CD4-positive, alpha-beta T cell (primary cell): ENCODE measurements at regions not wholly inside any gene's neighbourhood (a gene's known extent, or its start where the extent isn't known, plus 50 kb on each side); places are given as distances from the start of the nearest gene placed in this dataset.
"Not testable (repeated sequence)": the region's sequence is repeated elsewhere in the genome, so short reads cannot be mapped to it uniquely, and the experiment has no call there.

ENCODE experiments used
- ATAC-seq: fragments of 200-7000 bp; cut with Tn5 transposase; one replicate; pipeline ENCODE4 v1.10.0; 2022; ENCODE audit warnings: mild to moderate bottlenecking; ENCODE audit not compliant: poor library complexity
- CTCF ChIA-PET: fragments of 350-600 bp; sonication (Branson Sonifier 250); formaldehyde crosslinking; loops from one replicate; lab custom pipeline; 2021; ENCODE audit warnings: antibody characterized with exemption, inconsistent platforms; lab: Charles Lee
- POLR2A ChIA-PET: fragments of 350-600 bp; sonication (Branson Sonifier 250); formaldehyde crosslinking; loops from one replicate; lab custom pipeline; 2021; ENCODE audit warnings: antibody characterized with exemption, inconsistent platforms; lab: Charles Lee
- DNase-seq, 14 experiments: peaks; one replicate each; pipeline ENCODE4 v3.0.0-alpha.2; 2013 to 2020; ENCODE audit warnings: mixed read lengths in 2 of 14
- H3K27ac ChIP-seq, 2 donors: one replicate each; pipeline versions ENCODE4 v1.5.1 to v1.7.0; 2013; ENCODE audit warnings: low read length in 2 of 2, low read depth in 1 of 2, mild to moderate bottlenecking in 1 of 2
- H3K27me3 ChIP-seq, 2 experiments: 1 replicate in 1 of 2; 2 replicates in 1 of 2; pipeline versions ENCODE4 v1.6.1 to v1.7.0; 2013; ENCODE audit warnings: low read length in 2 of 2, control low read depth in 1 of 2, mild to moderate bottlenecking in 1 of 2, moderate library complexity in 1 of 2; ENCODE audit not compliant: insufficient read depth in 2 of 2, control insufficient read depth in 1 of 2
- H3K36me3 ChIP-seq: one replicate; pipeline ENCODE4 v1.6.1; 2013; ENCODE audit warnings: low read length, control low read depth; ENCODE audit not compliant: insufficient read depth
- H3K4me1 ChIP-seq: one replicate; pipeline ENCODE4 v1.6.1; 2013; ENCODE audit warnings: low read length, control low read depth; ENCODE audit not compliant: insufficient read depth
- H3K4me3 ChIP-seq: one replicate; pipeline ENCODE4 v1.5.1; 2013; ENCODE audit warnings: mild to moderate bottlenecking, low read length, moderate library complexity
- H3K9me3 ChIP-seq, 2 experiments: 1 replicate in 1 of 2; 2 replicates in 1 of 2; pipeline versions ENCODE4 v1.6.1 to v1.7.0; 2013; ENCODE audit warnings: low read length in 2 of 2, mild to moderate bottlenecking in 2 of 2, control low read depth in 1 of 2, moderate library complexity in 1 of 2; ENCODE audit not compliant: control insufficient read depth in 1 of 2, insufficient read depth in 1 of 2
- H3K27ac Mint-ChIP-seq: one replicate; pipeline ENCODE4 v1.8.0; 2020; ENCODE audit warnings: mixed read lengths
- H3K27me3 Mint-ChIP-seq: one replicate; pipeline ENCODE4 v1.8.0; 2021; ENCODE audit warnings: mixed read lengths
- H3K36me3 Mint-ChIP-seq: one replicate; pipeline ENCODE4 v1.8.0; 2021; ENCODE audit warnings: low read depth, mixed read lengths
- H3K4me1 Mint-ChIP-seq: one replicate; pipeline ENCODE4 v1.8.0; 2021; ENCODE audit warnings: low read depth, mixed read lengths
- H3K4me3 Mint-ChIP-seq: one replicate; pipeline ENCODE4 v1.8.0; 2020; ENCODE audit warnings: mild to moderate bottlenecking, mixed read lengths
- H3K9me3 Mint-ChIP-seq: one replicate; pipeline ENCODE4 v1.8.0; 2020; ENCODE audit warnings: mixed read lengths
- CTCF ChIP-seq: fragments of 200-600 bp; IDR thresholded peaks from one replicate; pipeline ENCODE4 v1.8.0; 2022; ENCODE audit warnings: antibody characterized with exemption, mild to moderate bottlenecking
- intact Hi-C, 2 experiments: fragments of 100-400 bp; cut with DNase I in 1 of 2; cut with micrococcal nuclease in 1 of 2; formaldehyde crosslinking; loops; one replicate each; pipeline versions ENCODE4 v1.15.1 to v1.9.0; 2023 to 2025; cut with DNase I, micrococcal nuclease

GRCh38 chr2:222760301-222760897, 88.9 kb downstream of the MOGAT1 start:
- CTCF ChIA-PET = no interaction called here
- ATAC-seq = no peak
- POLR2A ChIA-PET = no interaction called here
- DNase-seq = no peak
- no peak overlapping the region for H3K27ac Mint-ChIP-seq
- H3K4me1 ChIP-seq = no peaks in the 10 kb centered on the region
- TF ChIP-seq CTCF = no peak
- no peaks in the 10 kb centered on the region for H3K9me3 Mint-ChIP-seq
- no peaks in the 10 kb centered on the region for H3K4me1 Mint-ChIP-seq
- H3K27ac ChIP-seq = no peak overlapping the region
- no peaks in the 10 kb centered on the region for H3K36me3 ChIP-seq
- no peaks in the 10 kb centered on the region for H3K27me3 Mint-ChIP-seq
- no peaks in the 10 kb centered on the region for H3K27me3 ChIP-seq
- no peaks in the 10 kb centered on the region for H3K9me3 ChIP-seq
- no peaks in the 10 kb centered on the region for H3K36me3 Mint-ChIP-seq
- intact Hi-C loops = no loop called here
- H3K4me3 Mint-ChIP-seq = no peak overlapping the region
- H3K4me3 ChIP-seq = no peak overlapping the region

GRCh38 chr2:222761888-222762287, 90.4 kb downstream of the MOGAT1 start:
- Mint-ChIP-seq H3K9me3 (no peaks in the 10 kb centered on the region), H3K36me3 (no peaks in the 10 kb centered on the region), H3K27me3 (no peaks in the 10 kb centered on the region), H3K27ac (no peak overlapping the region), H3K4me3 (no peak overlapping the region), H3K4me1 (no peaks in the 10 kb centered on the region)
- Histone ChIP-seq H3K4me3 (no peak overlapping the region), H3K27me3 (no peaks in the 10 kb centered on the region), H3K4me1 (no peaks in the 10 kb centered on the region), H3K27ac (no peak overlapping the region), H3K36me3 (no peaks in the 10 kb centered on the region), H3K9me3 (no peaks in the 10 kb centered on the region)
- ATAC-seq = no peak
- ChIA-PET CTCF (interaction anchor here (1.1 kb wide), 1 partner anchor 12 kb away, joined by 3 read pairs; no protein-coding TSS in a partner anchor), POLR2A (no interaction called here)
- intact Hi-C loops = no loop called here
- TF ChIP-seq CTCF = no peak
- no peak for DNase-seq

DNA sequence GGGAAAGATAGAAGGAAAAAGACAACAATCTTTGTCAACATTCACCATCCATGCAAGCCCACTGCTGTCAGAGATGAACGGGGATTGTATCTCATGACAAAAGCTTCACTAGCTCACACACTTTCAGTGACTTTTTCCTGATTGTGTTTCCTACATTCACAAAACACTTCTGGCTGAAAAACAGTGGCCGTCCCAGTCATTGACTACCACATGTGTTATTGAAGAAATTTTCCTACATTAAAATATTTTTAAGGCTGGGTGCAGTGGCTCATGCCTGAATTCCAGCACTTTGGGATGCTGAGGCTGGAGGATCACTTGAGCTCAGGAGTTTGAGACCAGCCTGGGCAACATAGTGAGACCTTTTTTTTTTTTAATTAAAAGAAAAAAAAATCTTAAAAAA, 90.9 kb downstream of the MOGAT1 start:
- Histone ChIP-seq H3K4me1 (no peaks in the 10 kb centered on the region), H3K9me3 (no peaks in the 10 kb centered on the region), H3K4me3 (no peak overlapping the region), H3K27ac (no peak overlapping the region), H3K27me3 (no peaks in the 10 kb centered on the region), H3K36me3 (no peaks in the 10 kb centered on the region)
- Mint-ChIP-seq H3K27me3 (no peaks in the 10 kb centered on the region), H3K9me3 (no peaks in the 10 kb centered on the region), H3K36me3 (no peaks in the 10 kb centered on the region), H3K4me3 (no peak overlapping the region), H3K4me1 (no peaks in the 10 kb centered on the region), H3K27ac (no peak overlapping the region)
- ChIA-PET CTCF (interaction anchor here (1.1 kb wide), 1 partner anchor 13 kb away, joined by 3 read pairs; no protein-coding TSS in a partner anchor), POLR2A (no interaction called here)
- no peak for TF ChIP-seq CTCF
- no peak for DNase-seq
- intact Hi-C loops = no loop called here
- no peak for ATAC-seq

DNA sequence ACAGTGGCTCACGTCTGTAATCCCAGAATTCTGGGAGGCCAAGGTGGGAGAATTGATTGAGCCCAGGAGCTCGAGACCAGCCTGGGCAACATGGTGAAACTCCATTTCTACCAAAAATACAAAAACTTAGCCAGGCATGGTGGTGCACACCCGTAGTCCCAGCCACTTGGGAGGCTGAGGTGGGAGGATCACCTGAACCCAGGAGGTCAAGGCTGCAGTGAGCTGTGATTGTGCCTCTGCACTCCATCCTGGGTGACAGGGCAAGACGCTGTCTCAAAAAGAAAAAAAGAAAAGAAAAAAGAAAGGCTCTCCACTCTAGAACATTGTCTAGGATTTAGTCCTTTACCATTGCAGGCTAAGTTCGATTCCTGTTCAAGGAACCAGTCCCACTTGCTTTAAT, 94.4 kb downstream of the MOGAT1 start:
- H3K36me3 Mint-ChIP-seq = not testable (repeated sequence)

GRCh38 chr2:222768019-222768418, 92.8 kb upstream of the ACSL3 start:
- H3K36me3 ChIP-seq, H3K4me1 ChIP-seq, H3K4me3 Mint-ChIP-seq, H3K27ac ChIP-seq, H3K4me3 ChIP-seq, H3K4me1 Mint-ChIP-seq, H3K36me3 Mint-ChIP-seq, H3K9me3 ChIP-seq, H3K27ac Mint-ChIP-seq, CTCF ChIA-PET, intact Hi-C loops, ATAC-seq, POLR2A ChIA-PET, H3K27me3 Mint-ChIP-seq, DNase-seq, H3K9me3 Mint-ChIP-seq, H3K27me3 ChIP-seq: not testable (repeated sequence)

More for the DNA sequence above, 94.4 kb downstream of the MOGAT1 start:
- DNase-seq, intact Hi-C loops, CTCF ChIA-PET, H3K4me1 ChIP-seq, H3K4me1 Mint-ChIP-seq, H3K27me3 ChIP-seq, POLR2A ChIA-PET, H3K36me3 ChIP-seq, H3K4me3 Mint-ChIP-seq, H3K27me3 Mint-ChIP-seq, H3K4me3 ChIP-seq, H3K27ac ChIP-seq, ATAC-seq, H3K9me3 ChIP-seq, H3K27ac Mint-ChIP-seq, H3K9me3 Mint-ChIP-seq: not testable (repeated sequence)
